Muscle layer of colon (tissue), 2 donors: ENCODE measurements at regions not wholly inside any gene's neighbourhood (a gene's known extent, or its start where the extent isn't known, plus 50 kb on each side); places are given as distances from the start of the nearest gene placed in this dataset.

Experiments
- H3K27ac ChIP-seq: one replicate; pipeline ENCODE4 v1.7.0; 2013; ENCODE audit warnings: low read depth, mild to moderate bottlenecking, low read length, moderate library complexity
- H3K27me3 ChIP-seq, 2 donors: one replicate each; pipeline ENCODE4 v1.7.0; 2013; ENCODE audit warnings: low read length in 2 of 2, mild to moderate bottlenecking in 2 of 2; ENCODE audit not compliant: insufficient read depth in 2 of 2, control insufficient read depth in 1 of 2
- H3K36me3 ChIP-seq: one replicate; pipeline ENCODE4 v1.7.0; 2013; ENCODE audit warnings: mild to moderate bottlenecking, low read length; ENCODE audit not compliant: insufficient read depth
- H3K4me1 ChIP-seq: one replicate; pipeline ENCODE4 v1.7.0; 2013; ENCODE audit warnings: mild to moderate bottlenecking, low read length; ENCODE audit not compliant: insufficient read depth
- H3K4me3 ChIP-seq, 2 donors: one replicate each; pipeline ENCODE4 v1.7.0; 2013; ENCODE audit warnings: low read length in 2 of 2, low read depth in 1 of 2, mild to moderate bottlenecking in 1 of 2, moderate library complexity in 1 of 2
- H3K9ac ChIP-seq: one replicate; pipeline ENCODE4 v1.7.0; 2013; ENCODE audit warnings: low read length
- H3K9me3 ChIP-seq: one replicate; pipeline ENCODE4 v1.7.0; 2013; ENCODE audit warnings: mild to moderate bottlenecking, low read length
- donor health status: abdominal sarcoma.
- donor health status: Adenocarcinoma of cecum.

GRCh38 chr7:22676385-22676784, 50.6 kb upstream of the IL6 start:
- H3K36me3 ChIP-seq: no peaks in the 10 kb centered on the region
- no peak overlapping the region for H3K27ac ChIP-seq

GRCh38 chr7:22675917-22676343, 51.1 kb upstream of the IL6 start:
- no peak overlapping the region for H3K27ac ChIP-seq
- H3K9ac ChIP-seq: no peak overlapping the region
- H3K27me3 ChIP-seq: no peaks in the 10 kb centered on the region
- no peaks in the 10 kb centered on the region for H3K9me3 ChIP-seq
- H3K4me3 ChIP-seq: no peak overlapping the region
- no peaks in the 10 kb centered on the region for H3K36me3 ChIP-seq
- H3K4me1 ChIP-seq: no peaks in the 10 kb centered on the region

More at GRCh38 chr7:22676385-22676784, 50.6 kb upstream of the IL6 start:
- H3K9me3 ChIP-seq: no peaks in the 10 kb centered on the region
- H3K4me1 ChIP-seq: no peaks in the 10 kb centered on the region
- H3K4me3 ChIP-seq: no peak overlapping the region
- H3K27me3 ChIP-seq: no peaks in the 10 kb centered on the region
- H3K9ac ChIP-seq: no peak overlapping the region

- no peaks in the 10 kb centered on the region for H3K9me3 ChIP-seq
- no peaks in the 10 kb centered on the region for H3K27me3 ChIP-seq
- no peaks in the 10 kb centered on the region for H3K36me3 ChIP-seq
- H3K4me3 ChIP-seq: no peak overlapping the region
- no peaks in the 10 kb centered on the region for H3K4me1 ChIP-seq
- H3K9ac ChIP-seq: no peak overlapping the region
- H3K27ac ChIP-seq: no peak overlapping the region
Observed at GRCh38 chr7:22675421-22675820, 51.6 kb upstream of the IL6 start.

- Histone ChIP-seq H3K36me3 (no peaks in the 10 kb centered on the region), H3K27me3 (no peaks in the 10 kb centered on the region), H3K4me3 (no peak overlapping the region), H3K9ac (no peak overlapping the region), H3K27ac (no peak overlapping the region), H3K4me1 (no peaks in the 10 kb centered on the region), H3K9me3 (no peaks in the 10 kb centered on the region)
Observed at GRCh38 chr7:22672846-22673680, 53.9 kb upstream of the IL6 start.

- H3K9me3 ChIP-seq: no peaks in the 10 kb centered on the region
- H3K4me3 ChIP-seq: no peak overlapping the region
- no peaks in the 10 kb centered on the region for H3K27me3 ChIP-seq
- H3K9ac ChIP-seq: no peak overlapping the region
- no peak overlapping the region for H3K27ac ChIP-seq
- H3K36me3 ChIP-seq: no peaks in the 10 kb centered on the region
- H3K4me1 ChIP-seq: no peaks in the 10 kb centered on the region
Observed at GRCh38 chr7:22671177-22671879, 55.7 kb upstream of the IL6 start.

- Histone ChIP-seq H3K4me1 (no peaks in the 10 kb centered on the region), H3K4me3 (no peak overlapping the region), H3K27me3 (no peaks in the 10 kb centered on the region), H3K9ac (no peak overlapping the region), H3K27ac (no peak overlapping the region), H3K36me3 (no peaks in the 10 kb centered on the region), H3K9me3 (no peaks in the 10 kb centered on the region)
Observed at GRCh38 chr7:22670422-22670815, 56.6 kb upstream of the IL6 start.

GRCh38 chr7:22669692-22670421, 57.1 kb upstream of the IL6 start:
- Histone ChIP-seq H3K9me3 (no peaks in the 10 kb centered on the region), H3K36me3 (no peaks in the 10 kb centered on the region), H3K27me3 (no peaks in the 10 kb centered on the region), H3K9ac (no peak overlapping the region), H3K27ac (no peak overlapping the region), H3K4me3 (no peak overlapping the region), H3K4me1 (no peaks in the 10 kb centered on the region)

GRCh38 chr7:22668971-22669401, 58.0 kb upstream of the IL6 start:
- Histone ChIP-seq H3K4me1 (no peaks in the 10 kb centered on the region), H3K9ac (no peak overlapping the region), H3K27me3 (no peaks in the 10 kb centered on the region), H3K4me3 (no peak overlapping the region), H3K36me3 (no peaks in the 10 kb centered on the region), H3K27ac (no peak overlapping the region), H3K9me3 (no peaks in the 10 kb centered on the region)

GRCh38 chr7:22667562-22668239, 59.3 kb upstream of the IL6 start:
- Histone ChIP-seq H3K9me3 (no peaks in the 10 kb centered on the region), H3K36me3 (no peaks in the 10 kb centered on the region), H3K27me3 (no peaks in the 10 kb centered on the region), H3K9ac (no peak overlapping the region), H3K4me3 (no peak overlapping the region), H3K27ac (no peak overlapping the region), H3K4me1 (no peaks in the 10 kb centered on the region)

- H3K4me1 ChIP-seq: no peaks in the 10 kb centered on the region
- no peaks in the 10 kb centered on the region for H3K36me3 ChIP-seq
- no peak overlapping the region for H3K9ac ChIP-seq
- no peak overlapping the region for H3K27ac ChIP-seq
- no peaks in the 10 kb centered on the region for H3K27me3 ChIP-seq
- H3K4me3 ChIP-seq: no peak overlapping the region
- H3K9me3 ChIP-seq: no peaks in the 10 kb centered on the region
Observed at GRCh38 chr7:22667187-22667561, 59.8 kb upstream of the IL6 start.

GRCh38 chr7:22666732-22667131, 60.3 kb upstream of the IL6 start:
- Histone ChIP-seq H3K27ac (no peak overlapping the region), H3K9me3 (no peaks in the 10 kb centered on the region), H3K4me1 (no peaks in the 10 kb centered on the region)

More at GRCh38 chr7:22666732-22667131, 60.3 kb upstream of the IL6 start:
- no peaks in the 10 kb centered on the region for H3K36me3 ChIP-seq
- no peak overlapping the region for H3K4me3 ChIP-seq
- no peaks in the 10 kb centered on the region for H3K27me3 ChIP-seq
- no peak overlapping the region for H3K9ac ChIP-seq
